OCI-LY7 (cell line): ENCODE measurements at regions not wholly inside any gene's neighbourhood (a gene's known extent, or its start where the extent isn't known, plus 50 kb on each side); places are given as distances from the start of the nearest gene placed in this dataset.

Experiments used
- BruUV-seq: library from RNA; stranded (reverse); fragments of 400-500 nt; replicated peaks from 2 replicates; lab custom pipeline; 2021; lab: Mats Ljungman, UMichigan
- CTCF ChIA-PET: fragments of 300-600 bp; sonication (Branson Sonifier 250); formaldehyde crosslinking; loops from one replicate; lab custom pipeline; 2022; ENCODE audit warnings: antibody characterized with exemption; ENCODE audit not compliant: unreplicated experiment; lab: Charles Lee
- POLR2A ChIA-PET: fragments of 300-600 bp; sonication (Branson Sonifier 250); formaldehyde crosslinking; loops from one replicate; lab custom pipeline; 2022; ENCODE audit warnings: antibody characterized with exemption; lab: Charles Lee
- DNase-seq: peaks from one replicate; pipeline ENCODE4 v3.0.0-alpha.2; 2015; ENCODE audit warnings: low spot score
- H2AFZ ChIP-seq: fragments of 200-600 bp; sonication (generic), shearing (Covaris generic); 2 replicates; pipeline ENCODE4 v1.6.1; 2014; ENCODE audit warnings: mild to moderate bottlenecking, antibody characterized with exemption, low read length, moderate library complexity
- H3K27ac ChIP-seq: fragments of 200-600 bp; sonication (generic); 2 replicates; pipeline ENCODE4 v1.5.1; 2014; ENCODE audit warnings: mixed run types, low read depth, mild to moderate bottlenecking, moderate library complexity, low read length, inconsistent platforms; ENCODE audit not compliant: poor library complexity, severe bottlenecking
- H3K36me3 ChIP-seq: fragments of 200-600 bp; sonication (generic); 2 replicates; pipeline ENCODE4 v1.6.1; 2014; ENCODE audit warnings: mild to moderate bottlenecking, antibody characterized with exemption, low read length, moderate library complexity, mixed read lengths; ENCODE audit not compliant: insufficient read depth
- H3K4me1 ChIP-seq: fragments of 200-600 bp; sonication (generic); 2 replicates; pipeline ENCODE4 v1.5.1; 2014; ENCODE audit warnings: mild to moderate bottlenecking, low read length; ENCODE audit not compliant: insufficient read depth, poor library complexity, severe bottlenecking
- H3K4me2 ChIP-seq: fragments of 200-600 bp; sonication (generic); 2 replicates; pipeline ENCODE4 v1.6.1; 2014; ENCODE audit warnings: mild to moderate bottlenecking, low read length
- H3K4me3 ChIP-seq: fragments of 200-600 bp; sonication (generic); 2 replicates; pipeline ENCODE4 v1.5.1; 2014; ENCODE audit warnings: mild to moderate bottlenecking, low read depth, low read length; ENCODE audit not compliant: poor library complexity, severe bottlenecking
- H3K79me2 ChIP-seq: fragments of 200-600 bp; sonication (generic); 2 replicates; pipeline ENCODE4 v1.6.1; 2016; ENCODE audit warnings: low read depth, mild to moderate bottlenecking, low read length, moderate library complexity, mixed read lengths; ENCODE audit not compliant: insufficient read depth
- H3K9me2 ChIP-seq: fragments of 200-600 bp; sonication (generic); 2 replicates; pipeline ENCODE4 v1.6.1; 2016; ENCODE audit warnings: mild to moderate bottlenecking, low read length, mixed read lengths; ENCODE audit not compliant: insufficient read depth
- H3K9me3 ChIP-seq: fragments of 200-600 bp; sonication (generic); 2 replicates; pipeline ENCODE4 v1.6.1; 2014; ENCODE audit warnings: mild to moderate bottlenecking, mixed run types, low read length, mixed read lengths
- H4K20me1 ChIP-seq: fragments of 200-600 bp; sonication (generic); 2 replicates; pipeline ENCODE4 v1.6.1; 2014; ENCODE audit warnings: mild to moderate bottlenecking, antibody characterized with exemption, low read length, moderate library complexity, mixed read lengths; ENCODE audit not compliant: insufficient read depth
- EZH2phosphoT487 ChIP-seq: fragments of 200-600 bp; sonication (generic); IDR thresholded peaks from 2 replicates; pipeline ENCODE4 v1.6.1; 2018; ENCODE audit warnings: low read depth, borderline replicate concordance, mild to moderate bottlenecking, mixed run types, antibody characterized with exemption, low read length, moderate library complexity, mixed read lengths
- intact Hi-C: fragments of 100-400 bp; cut with micrococcal nuclease; formaldehyde crosslinking; loops from one replicate; pipeline ENCODE4 v1.10.0; 2022; ENCODE audit not compliant: unreplicated experiment
- TF ChIP-seq, protein P1 (sequence below): fragments of 200-600 bp; sonication (generic); conservative IDR thresholded peaks from 2 replicates; pipeline ENCODE4 v1.5.1; 2014; ENCODE audit warnings: mild to moderate bottlenecking, antibody characterized with exemption, low read length, moderate library complexity, mixed read lengths

DNA sequence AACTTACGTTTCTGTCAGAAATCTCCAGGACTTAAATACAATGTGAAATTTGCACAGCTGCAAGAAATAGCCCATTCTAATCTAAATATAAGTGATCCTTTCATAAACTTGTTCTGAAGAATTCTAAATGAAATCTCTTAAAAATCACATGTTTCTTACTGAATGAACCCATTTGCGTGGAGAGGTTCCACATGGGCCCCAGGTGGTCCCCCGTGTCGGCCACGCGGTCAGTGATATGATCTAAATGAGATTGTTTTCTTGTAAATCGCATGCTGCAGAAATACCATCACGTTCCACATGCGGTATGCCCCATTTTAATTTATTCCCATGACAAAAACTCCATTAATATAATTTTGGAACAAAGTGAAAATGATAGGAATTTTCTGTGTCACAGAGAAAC, 818.9 kb upstream of the SLC35B3 start:
- no peak for DNase-seq
- Histone ChIP-seq H3K79me2 (no peaks in the 10 kb centered on the region), H3K9me2 (no peaks in the 10 kb centered on the region), H3K36me3 (no peaks in the 10 kb centered on the region), H3K4me3 (no peak overlapping the region), H3K27ac (no peak overlapping the region), H3K4me1 (no peaks in the 10 kb centered on the region), H4K20me1 (no peaks in the 10 kb centered on the region), H3K4me2 (no peak overlapping the region), H3K9me3 (no peaks in the 10 kb centered on the region), H2AFZ (no peak overlapping the region)
- intact Hi-C loops = loop anchor here (5.0 kb wide), 1 partner anchor 1173 kb away; no protein-coding TSS in a partner anchor
- ChIA-PET CTCF (no interaction called here), POLR2A (interaction anchor here (0.7 kb wide), 1 partner anchor 261 kb away, joined by 3 read pairs; no protein-coding TSS in a partner anchor)
- TF ChIP-seq, protein P1, sequence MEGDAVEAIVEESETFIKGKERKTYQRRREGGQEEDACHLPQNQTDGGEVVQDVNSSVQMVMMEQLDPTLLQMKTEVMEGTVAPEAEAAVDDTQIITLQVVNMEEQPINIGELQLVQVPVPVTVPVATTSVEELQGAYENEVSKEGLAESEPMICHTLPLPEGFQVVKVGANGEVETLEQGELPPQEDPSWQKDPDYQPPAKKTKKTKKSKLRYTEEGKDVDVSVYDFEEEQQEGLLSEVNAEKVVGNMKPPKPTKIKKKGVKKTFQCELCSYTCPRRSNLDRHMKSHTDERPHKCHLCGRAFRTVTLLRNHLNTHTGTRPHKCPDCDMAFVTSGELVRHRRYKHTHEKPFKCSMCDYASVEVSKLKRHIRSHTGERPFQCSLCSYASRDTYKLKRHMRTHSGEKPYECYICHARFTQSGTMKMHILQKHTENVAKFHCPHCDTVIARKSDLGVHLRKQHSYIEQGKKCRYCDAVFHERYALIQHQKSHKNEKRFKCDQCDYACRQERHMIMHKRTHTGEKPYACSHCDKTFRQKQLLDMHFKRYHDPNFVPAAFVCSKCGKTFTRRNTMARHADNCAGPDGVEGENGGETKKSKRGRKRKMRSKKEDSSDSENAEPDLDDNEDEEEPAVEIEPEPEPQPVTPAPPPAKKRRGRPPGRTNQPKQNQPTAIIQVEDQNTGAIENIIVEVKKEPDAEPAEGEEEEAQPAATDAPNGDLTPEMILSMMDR = no peak
- no peak for TF ChIP-seq EZH2phosphoT487
- BruUV-seq = no TSS peak

DNA sequence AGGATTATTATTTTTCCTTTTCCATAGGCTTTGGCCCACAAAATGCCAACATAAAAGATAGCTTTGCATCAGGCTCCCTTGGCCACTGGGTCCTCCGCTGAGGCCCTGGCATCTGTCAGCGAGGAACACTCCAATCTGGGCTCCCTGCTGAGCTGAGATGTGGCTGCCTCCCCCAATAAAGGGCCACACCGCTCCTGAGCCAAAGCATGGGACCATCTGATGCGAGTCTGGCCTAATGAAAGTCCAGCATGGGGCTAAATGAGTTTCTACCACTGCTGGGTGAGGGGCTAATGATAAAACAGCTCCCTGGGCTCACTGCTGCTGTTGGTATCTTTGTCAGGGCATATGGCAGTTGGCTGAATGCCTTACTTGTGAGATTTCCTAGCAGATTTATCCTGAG, 817.5 kb upstream of the SLC35B3 start:
- Histone ChIP-seq H3K79me2 (no peaks in the 10 kb centered on the region), H3K4me3 (no peak overlapping the region), H3K27ac (no peak overlapping the region), H3K4me1 (no peaks in the 10 kb centered on the region), H3K36me3 (no peaks in the 10 kb centered on the region), H3K9me3 (no peaks in the 10 kb centered on the region), H2AFZ (no peak overlapping the region), H4K20me1 (no peaks in the 10 kb centered on the region), H3K9me2 (no peaks in the 10 kb centered on the region), H3K4me2 (no peak overlapping the region)
- CTCF ChIA-PET = no interaction called here
- TF ChIP-seq EZH2phosphoT487 = no peak
- TF ChIP-seq, protein P1 = no peak
- no peak for DNase-seq
- POLR2A ChIA-PET = interaction anchor here (1.0 kb wide), 1 partner anchor 22 kb away, joined by 3 read pairs; no protein-coding TSS in a partner anchor
- no TSS peak for BruUV-seq
- intact Hi-C loops = loop anchor here (5.0 kb wide), 1 partner anchor 1175 kb away; no protein-coding TSS in a partner anchor

DNA sequence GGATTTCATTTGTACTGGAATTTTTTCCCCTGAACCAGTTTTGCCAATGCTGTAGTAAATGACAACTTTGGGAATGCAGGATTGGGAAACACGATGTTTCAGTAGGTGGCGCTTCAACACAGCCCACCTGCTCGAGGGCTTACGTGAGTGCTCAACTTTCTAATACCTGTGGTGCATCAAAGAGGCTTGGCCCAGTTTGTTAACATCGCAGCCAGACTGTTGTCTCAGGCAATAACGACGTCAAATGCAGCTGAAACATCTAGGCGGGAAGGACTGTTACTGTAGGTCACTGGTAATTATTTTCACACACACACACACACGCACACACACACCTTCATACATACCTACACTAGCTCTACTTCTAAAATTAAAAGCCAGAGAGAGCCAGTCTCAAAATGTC, 815.5 kb upstream of the SLC35B3 start:
- TF ChIP-seq, protein P1 = peak; percentile 68
- TF ChIP-seq EZH2phosphoT487 = no peak
- peak; percentile 3 for DNase-seq
- no peaks in the 10 kb centered on the region for H3K79me2 ChIP-seq
- H2AFZ ChIP-seq = no peak overlapping the region
- no peaks in the 10 kb centered on the region for H3K9me3 ChIP-seq
- POLR2A ChIA-PET = interaction anchor here (0.6 kb wide), 1 partner anchor 225 kb away, joined by 3 read pairs; no protein-coding TSS in a partner anchor
- intact Hi-C loops = loop anchor here (5.0 kb wide), 1 partner anchor 1176 kb away; no protein-coding TSS in a partner anchor
- H3K4me2 ChIP-seq = no peak overlapping the region
- no TSS peak for BruUV-seq
- no peak overlapping the region for H3K27ac ChIP-seq
- no peaks in the 10 kb centered on the region for H3K4me1 ChIP-seq
- no peaks in the 10 kb centered on the region for H3K9me2 ChIP-seq
- no peaks in the 10 kb centered on the region for H3K36me3 ChIP-seq
- CTCF ChIA-PET = interaction anchor here (0.5 kb wide), 1 partner anchor 1215 kb away, joined by 3 read pairs; no protein-coding TSS in a partner anchor
- H4K20me1 ChIP-seq = no peaks in the 10 kb centered on the region
- no peak overlapping the region for H3K4me3 ChIP-seq
